HG02571 (cell line): ENCODE measurements at regions not wholly inside any gene's neighbourhood (a gene's known extent, or its start where the extent isn't known, plus 50 kb on each side); places are given as distances from the start of the nearest gene placed in this dataset.
"Not testable (repeated sequence)": the region's sequence is repeated elsewhere in the genome, so short reads cannot be mapped to it uniquely, and the experiment has no call there.

Experiments
- ATAC-seq: cut with Tn5 transposase; IDR thresholded peaks from one replicate; pipeline ENCODE4 v1.9.1; 2021; ENCODE audit warnings: mild to moderate bottlenecking, moderate library complexity; ENCODE audit not compliant: unreplicated experiment

DNA sequence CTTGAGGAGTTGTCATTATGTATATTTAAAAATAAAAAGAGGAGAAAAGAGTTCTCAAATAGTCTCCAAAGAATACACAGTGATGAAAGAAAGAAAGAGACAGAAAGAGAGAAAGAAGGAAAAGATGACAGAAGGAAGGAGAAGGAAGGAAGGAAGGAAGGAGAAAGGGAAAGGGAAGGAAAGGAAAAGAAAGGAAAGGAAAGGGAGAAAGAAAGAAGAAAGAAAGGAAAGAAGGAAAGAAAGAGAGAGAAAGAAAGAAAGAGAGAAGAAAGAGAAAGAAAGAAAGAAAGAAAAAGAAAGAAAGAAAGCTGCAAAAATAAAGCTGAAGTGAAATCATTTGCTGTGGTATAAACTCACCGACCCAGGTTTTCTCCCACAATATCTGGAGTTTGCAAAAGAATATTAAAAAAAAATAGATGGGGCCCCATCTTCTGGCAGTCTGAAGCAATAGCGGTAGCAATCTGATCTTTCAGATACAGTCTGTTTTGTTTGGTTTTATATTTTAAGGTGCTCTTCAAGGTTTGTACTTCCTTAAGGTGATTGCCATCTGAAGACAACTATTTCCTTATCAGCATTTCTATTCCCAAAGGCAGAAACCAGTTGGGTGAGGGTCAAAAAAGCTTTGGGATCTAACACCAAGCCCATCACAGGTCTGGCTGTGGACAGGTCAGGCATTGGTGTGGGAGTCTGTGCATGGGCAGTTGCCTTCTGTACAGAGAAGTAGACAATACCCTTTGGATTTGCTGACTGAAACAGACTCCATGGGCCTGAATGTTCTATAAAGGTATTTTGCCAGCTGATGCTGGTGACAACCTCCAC, 160.4 kb downstream of the CPEB2 start:
- no peak for ATAC-seq

DNA sequence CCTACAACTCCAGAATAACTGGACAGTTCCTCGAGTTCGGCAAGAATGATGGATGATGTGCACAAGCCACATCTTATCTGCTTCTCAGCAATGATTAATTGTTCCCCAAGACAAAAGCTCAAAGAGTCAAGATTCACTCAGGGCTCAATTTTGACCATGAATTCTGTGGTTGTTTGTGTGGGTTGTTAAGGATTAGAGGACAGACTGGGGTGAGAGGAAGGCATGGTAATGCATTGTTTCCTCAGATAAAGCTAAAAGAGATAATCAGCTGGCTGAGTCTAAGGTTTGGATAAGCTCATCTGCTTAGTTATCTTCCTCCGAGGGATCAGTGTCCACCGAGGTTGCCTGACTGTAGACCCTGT, 161.0 kb downstream of the CPEB2 start:
- no peak for ATAC-seq

DNA sequence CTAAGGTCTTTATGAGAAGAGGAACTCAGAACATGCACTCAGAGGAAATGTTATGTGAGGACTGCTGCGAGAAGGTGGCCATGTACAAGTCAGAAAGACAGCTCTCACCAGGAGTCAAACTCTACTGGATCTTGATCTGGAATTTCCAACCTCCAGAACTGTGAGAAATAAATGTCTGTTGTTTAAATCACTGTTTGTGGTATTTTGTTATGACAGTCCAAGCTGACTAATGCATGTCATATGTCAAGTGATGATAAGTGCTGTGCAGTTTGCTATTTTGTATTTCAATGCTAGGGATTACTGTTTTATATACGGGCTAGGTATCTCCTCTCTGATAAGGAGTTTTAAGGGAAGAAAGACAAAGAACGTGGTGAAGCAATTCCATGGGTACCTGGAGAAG, 162.3 kb downstream of the CPEB2 start:
- ATAC-seq = no peak

- ATAC-seq = no peak
Observed at GRCh38 chr4:15167743-15168142, 165.5 kb downstream of the CPEB2 start.

- no peak for ATAC-seq
Observed at GRCh38 chr4:15168759-15169158, 166.5 kb downstream of the CPEB2 start.

GRCh38 chr4:15171725-15172124, 169.4 kb downstream of the CPEB2 start:
- ATAC-seq = no peak

- no peak for ATAC-seq
Observed at GRCh38 chr4:15173251-15173650, 171.0 kb downstream of the CPEB2 start.

GRCh38 chr4:15174168-15174567, 171.9 kb downstream of the CPEB2 start:
- ATAC-seq = not testable (repeated sequence)

- ATAC-seq = not testable (repeated sequence)
Observed at GRCh38 chr4:15179842-15180241, 177.6 kb downstream of the CPEB2 start.

- ATAC-seq = no peak
Observed at GRCh38 chr4:15182600-15183220, 180.4 kb downstream of the CPEB2 start.

DNA sequence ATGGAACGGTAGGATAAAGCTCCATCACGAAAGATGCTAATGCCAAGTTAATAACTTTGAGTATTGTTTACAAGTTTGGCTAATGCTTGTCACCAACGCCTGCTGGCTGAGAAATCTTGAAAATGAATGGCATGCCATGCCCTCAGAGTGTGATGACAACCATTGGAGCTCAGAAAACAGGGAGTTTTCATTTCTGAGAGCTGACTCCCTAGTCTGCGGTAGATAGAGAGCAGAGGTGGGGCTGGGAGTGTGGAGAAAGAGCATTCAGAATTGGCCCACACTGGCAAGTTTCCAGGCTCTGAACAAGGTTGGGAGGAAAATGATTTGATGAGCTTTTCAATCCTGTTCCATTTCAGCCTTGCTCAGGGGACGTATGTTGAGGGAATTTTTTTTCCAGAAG, 183.9 kb downstream of the CPEB2 start:
- no peak for ATAC-seq

DNA sequence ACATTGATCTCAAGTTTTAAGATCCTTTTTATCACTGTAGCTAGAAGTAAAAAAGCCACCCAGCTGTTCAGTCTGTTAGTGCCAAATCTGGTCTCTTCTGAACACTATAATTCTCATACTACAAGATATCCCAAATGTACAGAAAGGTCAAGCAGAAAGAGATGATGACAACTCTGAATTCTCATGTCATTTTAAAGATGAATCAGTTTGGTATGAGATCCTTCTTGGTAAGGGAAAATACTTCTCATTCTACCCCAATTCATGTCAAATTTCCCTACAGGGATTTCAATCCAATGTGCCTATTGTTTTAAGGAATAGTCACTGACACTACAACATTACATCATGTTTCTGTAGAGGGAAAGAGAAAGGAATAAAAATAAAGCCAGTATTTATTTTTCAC, 184.5 kb downstream of the CPEB2 start:
- ATAC-seq = no peak

DNA sequence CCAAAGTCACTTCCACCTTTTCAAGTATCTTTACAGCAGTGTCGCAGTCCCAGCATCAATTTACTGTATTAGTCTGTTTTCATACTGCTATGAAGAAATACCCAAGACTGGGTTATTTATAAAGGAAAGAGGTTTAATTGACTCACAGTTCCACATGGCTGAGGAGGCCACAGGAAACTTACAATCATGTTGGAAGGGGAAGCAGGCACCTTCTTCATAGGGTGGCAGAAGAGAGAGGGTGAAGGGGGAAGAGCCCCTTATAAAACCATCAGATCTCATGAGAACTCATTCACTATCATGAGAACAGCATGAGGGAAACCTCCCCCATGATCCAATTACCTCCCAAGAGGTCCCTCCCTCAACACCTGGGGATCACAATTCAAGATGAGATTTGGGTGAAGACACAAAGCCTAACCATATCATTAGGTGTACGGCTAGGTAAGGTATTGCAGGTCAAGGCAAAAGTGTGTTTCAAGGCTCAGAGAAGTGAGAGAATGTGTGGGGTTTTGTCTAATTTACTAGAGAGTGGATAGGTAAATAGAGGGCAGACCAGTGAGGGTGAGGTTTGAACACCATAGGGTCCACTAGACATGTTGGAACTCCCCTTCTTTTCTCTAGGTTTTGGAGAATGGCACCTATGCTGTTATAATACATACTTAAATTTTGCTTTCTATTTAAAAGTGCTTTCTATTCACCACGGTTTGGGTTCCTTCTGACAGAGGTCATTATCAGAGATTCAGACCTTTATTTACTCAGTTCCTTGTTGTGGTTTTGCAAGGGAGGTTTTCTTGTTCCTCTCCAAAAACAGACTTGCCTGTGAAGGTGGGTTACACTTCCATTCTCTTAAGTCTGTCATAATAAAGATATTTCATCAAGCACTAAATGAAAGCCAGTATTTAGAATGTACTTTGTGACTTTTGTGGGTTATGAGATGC, 186.6 kb downstream of the CPEB2 start:
- no peak for ATAC-seq

DNA sequence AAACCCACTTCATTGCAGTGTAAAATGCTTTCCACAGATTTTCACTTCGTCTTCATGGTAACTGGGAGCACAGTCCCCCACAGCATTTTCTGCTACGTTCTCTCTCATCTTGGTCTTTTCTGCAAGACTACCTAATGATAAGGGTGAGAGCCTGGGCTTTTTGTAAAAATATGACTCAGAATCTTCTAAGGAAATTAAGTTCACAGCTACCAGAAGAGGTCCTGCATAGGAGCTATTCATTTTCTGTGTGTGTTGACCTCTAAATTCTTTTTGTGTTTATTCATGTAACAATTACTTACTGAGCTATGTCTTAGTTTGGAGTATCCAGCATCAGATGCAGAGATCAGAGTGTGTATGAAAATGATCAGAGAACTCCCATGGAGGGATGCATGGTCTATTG, 192.2 kb downstream of the CPEB2 start:
- ATAC-seq = no peak

GRCh38 chr4:15197005-15197404, 194.7 kb downstream of the CPEB2 start:
- ATAC-seq = no peak

GRCh38 chr4:15198070-15198727, 195.9 kb downstream of the CPEB2 start:
- no peak for ATAC-seq

DNA sequence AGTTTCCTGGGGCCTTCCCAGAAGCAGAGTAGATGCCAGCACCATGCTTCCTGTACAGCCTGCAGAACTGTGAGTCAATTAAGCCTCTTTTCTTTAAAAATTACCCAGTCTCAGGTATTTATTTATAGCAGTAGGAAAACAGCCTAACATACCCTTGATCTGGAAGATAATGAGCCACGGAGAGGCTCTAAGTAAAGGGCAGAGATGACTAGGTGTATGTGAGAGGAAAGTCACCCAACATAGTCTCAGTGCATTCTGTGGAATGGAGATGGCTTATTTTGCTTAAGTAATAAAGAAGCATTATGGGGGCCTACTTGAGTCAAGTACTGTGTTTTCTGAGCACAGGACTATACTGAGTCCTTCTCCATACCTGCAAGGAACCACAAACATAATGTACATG, 199.5 kb downstream of the CPEB2 start:
- ATAC-seq = no peak

DNA sequence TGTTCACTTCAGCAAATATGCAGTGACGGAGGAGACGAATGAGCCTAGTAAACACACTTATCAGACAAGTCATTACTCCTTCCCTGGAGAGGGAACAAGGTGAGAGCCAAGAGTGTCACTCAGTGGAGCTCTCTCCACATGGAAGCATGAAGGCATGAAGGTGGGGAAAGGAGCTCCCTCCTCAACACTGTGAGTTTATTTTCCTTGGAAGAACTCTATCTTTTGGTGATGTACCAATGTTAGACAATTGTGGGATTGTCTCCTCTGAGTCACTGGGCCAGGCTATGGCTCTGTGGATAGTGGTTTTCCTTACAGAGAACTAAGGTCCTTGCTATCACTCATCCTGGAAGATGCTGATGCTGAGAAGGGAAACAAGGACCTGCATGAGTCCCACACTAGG, 200.2 kb downstream of the CPEB2 start:
- no peak for ATAC-seq

GRCh38 chr4:15206526-15206925, 204.2 kb downstream of the CPEB2 start:
- not testable (repeated sequence) for ATAC-seq

- no peak for ATAC-seq
Observed at GRCh38 chr4:15213302-15213970, 211.2 kb downstream of the CPEB2 start.
